ENCODE measurements at regions not wholly inside any gene's neighbourhood (a gene's known extent, or its start where the extent isn't known, plus 50 kb on each side); places are given as distances from the start of the nearest gene placed in this dataset.

- TF ChIP-seq CTCF (IDR thresholded peaks at IDR 0.05) (no peak), EZH2 (IDR thresholded peaks at IDR 0.05; ENCODE audit: borderline replicate concordance, insufficient read depth, low read depth, low read length, poor library complexity, severe bottlenecking) (no peak)
Observed at GRCh38 chr22:47929073-47929472, 1166.6 kb downstream of the TBC1D22A start.
